ENCODE measurements at regions not wholly inside any gene's neighbourhood (a gene's known extent, or its start where the extent isn't known, plus 50 kb on each side); places are given as distances from the start of the nearest gene placed in this dataset.
"Not testable (repeated sequence)": the region's sequence is repeated elsewhere in the genome, so short reads cannot be mapped to it uniquely, and the experiment has no call there.

- ChIA-PET CTCF (no interaction called here), POLR2A (no interaction called here)
- no peaks in the 10 kb centered on the region for H3K4me1 ChIP-seq
- no peak overlapping the region for H3K4me3 ChIP-seq
- H3K4me2 ChIP-seq: no peak overlapping the region
- WGBS (ENCODE audit: missing lambda C conversion rate): 4% methylated on average over 2 of the region's 2 CpGs
- ATAC-seq: no peak
- no peak for DNase-seq (ENCODE audit: low read depth in 1 of 2, low spot score in 1 of 2)
- FAIRE-seq: no peak
- no peaks in the 10 kb centered on the region for H3K9me3 ChIP-seq
- peak; percentile 93 for TF ChIP-seq MAFK (IDR thresholded peaks at IDR 0.05; ENCODE audit: partially characterized antibody)
- no peak for TF ChIP-seq ATOH8 (CRISPR knock-in tag; IDR thresholded peaks at IDR 0.05; ENCODE audit: low read depth)
- no peak for TF ChIP-seq CHD2 (IDR thresholded peaks at IDR 0.05; ENCODE audit: low read length, partially characterized antibody)
- no peak for TF ChIP-seq PBX3 (IDR thresholded peaks at IDR 0.05)
- no peak for TF ChIP-seq ELK1 (IDR thresholded peaks at IDR 0.05; ENCODE audit: low read depth, low read length)
- H3K27ac ChIP-seq: no peak overlapping the region
Measured at GRCh38 chr6:67908379-67908778, 726.7 kb upstream of the ADGRB3 start.

- H3K9me3 ChIP-seq; FAIRE-seq; DNase-seq (ENCODE audit: low read depth in 1 of 2, low spot score in 1 of 2): not testable (repeated sequence)
Measured at GRCh38 chr6:67904735-67905134, 730.3 kb upstream of the ADGRB3 start.

GRCh38 chr6:67898875-67899274 lies 736.2 kb upstream of the ADGRB3 start:
- TF ChIP-seq NFE2L2 (conservative IDR thresholded peaks at IDR 0.05; ENCODE audit: low read length) (no peak), ZC3H11A (IDR thresholded peaks at IDR 0.05) (no peak), NPAS2 (CRISPR knock-in tag; IDR thresholded peaks at IDR 0.05; ENCODE audit: borderline replicate concordance) (no peak), MYC (IDR thresholded peaks at IDR 0.05; ENCODE audit: borderline replicate concordance, low read length) (no peak), HDAC2 (IDR thresholded peaks at IDR 0.05) (no peak), JUNB (IDR thresholded peaks at IDR 0.05) (no peak), EP300 (IDR thresholded peaks at IDR 0.05) (no peak), RARB (CRISPR knock-in tag; IDR thresholded peaks at IDR 0.05) (no peak), NR3C1 (IDR thresholded peaks at IDR 0.05) (no peak), POLR2AphosphoS2 (conservative IDR thresholded peaks at IDR 0.05; ENCODE audit: low read length) (no peak), FOSL2 (IDR thresholded peaks at IDR 0.05) (no peak), FOSL2 (CRISPR knock-in tag; IDR thresholded peaks at IDR 0.05) (no peak), ESRRA (IDR thresholded peaks at IDR 0.05; ENCODE audit: borderline replicate concordance, low read length) (no peak), USF2 (IDR thresholded peaks at IDR 0.05) (no peak), MAZ (IDR thresholded peaks at IDR 0.05; ENCODE audit: borderline replicate concordance, low read depth, low read length) (no peak), SREBF2 (IDR thresholded peaks at IDR 0.05) (no peak), HOXB5 (CRISPR knock-in tag; IDR thresholded peaks at IDR 0.05) (no peak), MAX (IDR thresholded peaks at IDR 0.05) (no peak), MAFK (IDR thresholded peaks at IDR 0.05; ENCODE audit: partially characterized antibody) (no peak)
- POLR2A ChIA-PET: no interaction called here

More at GRCh38 chr6:67904735-67905134, 730.3 kb upstream of the ADGRB3 start:
- ATAC-seq, H3K4me1 ChIP-seq, H3K4me3 ChIP-seq, POLR2A ChIA-PET, H3K4me2 ChIP-seq, H3K27ac ChIP-seq, CTCF ChIA-PET: not testable (repeated sequence)

More at GRCh38 chr6:67898875-67899274, 736.2 kb upstream of the ADGRB3 start:
- DNase-seq (ENCODE audit: low read depth in 1 of 2, low spot score in 1 of 2) (no peak), FAIRE-seq (no peak), ATAC-seq (no peak)
- CTCF ChIA-PET: no interaction called here
- Histone ChIP-seq H3K9me3 (no peaks in the 10 kb centered on the region), H3K27ac (no peak overlapping the region), H3K4me3 (no peak overlapping the region), H3K4me2 (no peak overlapping the region), H3K4me1 (no peaks in the 10 kb centered on the region)
- WGBS (ENCODE audit: missing lambda C conversion rate): 0% methylated on average over 1 of the region's 1 CpG

Measured in A549 (cell line).